Hepatocyte (in vitro differentiated cells): ENCODE measurements at regions not wholly inside any gene's neighbourhood (a gene's known extent, or its start where the extent isn't known, plus 50 kb on each side); places are given as distances from the start of the nearest gene placed in this dataset.

Experiments used
- DNase-seq: peaks from one replicate; pipeline ENCODE4 v3.0.0-alpha.2; 2016; ENCODE audit warnings: low spot score
- H2AFZ ChIP-seq: fragments of 200-600 bp; sonication (generic); 2 replicates; pipeline ENCODE4 v1.6.0; 2016; ENCODE audit warnings: antibody characterized with exemption, mild to moderate bottlenecking
- H3K27ac ChIP-seq: fragments of 200-600 bp; sonication (generic); 2 replicates; pipeline ENCODE4 v1.5.1; 2016; ENCODE audit warnings: mild to moderate bottlenecking
- H3K27me3 ChIP-seq: fragments of 200-600 bp; sonication (generic); 2 replicates; pipeline ENCODE4 v1.6.1; 2016
- H3K36me3 ChIP-seq: fragments of 200-600 bp; sonication (generic); replicated peaks from 2 replicates; pipeline ENCODE4 v1.5.1; 2016; ENCODE audit warnings: low read depth; ENCODE audit not compliant: insufficient read depth
- H3K4me1 ChIP-seq: fragments of 200-600 bp; sonication (generic); 2 replicates; pipeline ENCODE4 v1.5.1; 2016; ENCODE audit warnings: mild to moderate bottlenecking, moderate library complexity; ENCODE audit not compliant: insufficient read depth
- H3K4me2 ChIP-seq: fragments of 200-600 bp; sonication (generic); 2 replicates; pipeline ENCODE4 v1.6.0; 2016
- H3K4me3 ChIP-seq: fragments of 200-600 bp; sonication (generic); 2 replicates; pipeline ENCODE4 v1.5.1; 2016; ENCODE audit warnings: mild to moderate bottlenecking
- H3K79me2 ChIP-seq: fragments of 200-600 bp; sonication (generic); 2 replicates; pipeline ENCODE4 v1.6.0; 2017; ENCODE audit warnings: mild to moderate bottlenecking
- H3K9me2 ChIP-seq: fragments of 200-600 bp; sonication (generic); replicated peaks from 2 replicates; pipeline ENCODE4 v1.6.0; 2017; ENCODE audit warnings: mild to moderate bottlenecking; ENCODE audit not compliant: insufficient read depth
- H3K9me3 ChIP-seq: fragments of 200-600 bp; sonication (generic); 2 replicates; pipeline ENCODE4 v1.5.1; 2016; ENCODE audit warnings: low read depth, mild to moderate bottlenecking
- H4K20me1 ChIP-seq: fragments of 200-600 bp; sonication (generic); 2 replicates; pipeline ENCODE4 v1.6.0; 2016; ENCODE audit warnings: mild to moderate bottlenecking; ENCODE audit not compliant: insufficient read depth, poor library complexity, severe bottlenecking
- CTCF ChIP-seq: fragments of 200-600 bp; sonication (generic); IDR thresholded peaks from 2 replicates; pipeline ENCODE4 v1.5.1; 2016; ENCODE audit warnings: antibody characterized with exemption, mild to moderate bottlenecking; ENCODE audit not compliant: poor library complexity
- EZH2 ChIP-seq: fragments of 200-600 bp; sonication (generic); IDR thresholded peaks from 2 replicates; pipeline ENCODE4 v1.6.1; 2016; ENCODE audit warnings: antibody characterized with exemption, mild to moderate bottlenecking, borderline replicate concordance
- EZH2phosphoT487 ChIP-seq: fragments of 200-600 bp; sonication (generic); IDR thresholded peaks from one replicate; pipeline ENCODE4 v1.6.1; 2018; ENCODE audit warnings: antibody characterized with exemption, mild to moderate bottlenecking, low read depth, moderate library complexity; ENCODE audit not compliant: unreplicated experiment, severe bottlenecking
- WGBS: methylation state at CpG from one replicate; pipeline ENCODE4 v1.1.6; 2016; ENCODE audit warnings: low lambda C conversion rate; ENCODE audit errors: missing lambda C conversion rate; 5-methylcytosine and 5-hydroxymethylcytosine counted together

- no peaks in the 10 kb centered on the region for H3K9me2 ChIP-seq
- no peaks in the 10 kb centered on the region for H3K9me3 ChIP-seq
- no peaks in the 10 kb centered on the region for H3K27me3 ChIP-seq
- 92% methylated on average over 1 of the region's 1 CpG for WGBS
- DNase-seq, result no peak
- H3K79me2 ChIP-seq, result no peaks in the 10 kb centered on the region
- no peak for TF ChIP-seq EZH2
- TF ChIP-seq EZH2phosphoT487, result no peak
- no peak for TF ChIP-seq CTCF
- H3K4me3 ChIP-seq, result no peak overlapping the region
- no peak overlapping the region for H3K27ac ChIP-seq
- H4K20me1 ChIP-seq, result no peaks in the 10 kb centered on the region
- no peaks in the 10 kb centered on the region for H3K36me3 ChIP-seq
- H2AFZ ChIP-seq, result no peak overlapping the region
- H3K4me2 ChIP-seq, result no peak overlapping the region
- no peaks in the 10 kb centered on the region for H3K4me1 ChIP-seq
Measured at GRCh38 chr3:167172377-167172776, 207.7 kb downstream of the ZBBX start.

GRCh38 chr3:167167491-167167890, 212.6 kb downstream of the ZBBX start:
- Histone ChIP-seq H3K4me1 (peaks cover 6% of the 10 kb centered on the region), H4K20me1 (no peaks in the 10 kb centered on the region), H3K27me3 (no peaks in the 10 kb centered on the region), H3K9me3 (no peaks in the 10 kb centered on the region), H3K4me2 (no peak overlapping the region), H2AFZ (no peak overlapping the region), H3K27ac (no peak overlapping the region), H3K4me3 (no peak overlapping the region), H3K9me2 (no peaks in the 10 kb centered on the region), H3K36me3 (no peaks in the 10 kb centered on the region), H3K79me2 (no peaks in the 10 kb centered on the region)
- no peak for TF ChIP-seq EZH2
- no peak for TF ChIP-seq EZH2phosphoT487
- no peak for TF ChIP-seq CTCF
- DNase-seq, result no peak
- 75% methylated on average over 3 of the region's 3 CpGs for WGBS

GRCh38 chr3:167166594-167167253, 213.4 kb downstream of the ZBBX start:
- H3K4me3 ChIP-seq, result no peak overlapping the region
- H3K36me3 ChIP-seq, result no peaks in the 10 kb centered on the region
- H3K27ac ChIP-seq, result no peak overlapping the region
- H3K79me2 ChIP-seq, result no peaks in the 10 kb centered on the region
- no peaks in the 10 kb centered on the region for H4K20me1 ChIP-seq
- H3K4me1 ChIP-seq, result peaks cover 6% of the 10 kb centered on the region
- no peak overlapping the region for H2AFZ ChIP-seq
- no peaks in the 10 kb centered on the region for H3K9me3 ChIP-seq
- WGBS, result 49% methylated on average over 4 of the region's 4 CpGs
- DNase-seq, result no peak
- no peak overlapping the region for H3K4me2 ChIP-seq
- H3K27me3 ChIP-seq, result no peaks in the 10 kb centered on the region
- H3K9me2 ChIP-seq, result no peaks in the 10 kb centered on the region
- TF ChIP-seq CTCF (no peak), EZH2phosphoT487 (no peak), EZH2 (no peak)

- Histone ChIP-seq H3K79me2 (no peaks in the 10 kb centered on the region), H2AFZ (no peak overlapping the region), H3K27me3 (no peaks in the 10 kb centered on the region), H3K4me1 (peaks cover 6% of the 10 kb centered on the region), H3K27ac (no peak overlapping the region), H3K4me3 (no peak overlapping the region), H3K4me2 (no peak overlapping the region), H3K9me2 (no peaks in the 10 kb centered on the region), H4K20me1 (no peaks in the 10 kb centered on the region), H3K9me3 (no peaks in the 10 kb centered on the region), H3K36me3 (no peaks in the 10 kb centered on the region)
- TF ChIP-seq CTCF, result no peak
- TF ChIP-seq EZH2phosphoT487, result no peak
- no peak for TF ChIP-seq EZH2
- no peak for DNase-seq
Measured at GRCh38 chr3:167166012-167166411, 214.1 kb downstream of the ZBBX start.
